GM21737 (cell line): ENCODE measurements at regions not wholly inside any gene's neighbourhood (a gene's known extent, or its start where the extent isn't known, plus 50 kb on each side); places are given as distances from the start of the nearest gene placed in this dataset.

ENCODE experiments used
- ATAC-seq: cut with Tn5 transposase; IDR thresholded peaks from one replicate; pipeline ENCODE4 v1.9.1; 2021; ENCODE audit warnings: mild to moderate bottlenecking, moderate library complexity; ENCODE audit not compliant: unreplicated experiment

GRCh38 chr12:58453306-58453705 lies 467.0 kb downstream of the LRIG3 start:
- no peak for ATAC-seq

GRCh38 chr12:58455136-58455535 lies 465.2 kb downstream of the LRIG3 start:
- no peak for ATAC-seq

- ATAC-seq: no peak
Measured at GRCh38 chr12:58458102-58458501, 462.2 kb downstream of the LRIG3 start.

GRCh38 chr12:58459191-58459590 lies 461.1 kb downstream of the LRIG3 start:
- ATAC-seq: no peak

- ATAC-seq: no peak
Measured at GRCh38 chr12:58463051-58463450, 457.3 kb downstream of the LRIG3 start.

GRCh38 chr12:58465418-58465817 lies 454.9 kb downstream of the LRIG3 start:
- no peak for ATAC-seq

- ATAC-seq: no peak
Measured at GRCh38 chr12:58470266-58471010, 449.9 kb downstream of the LRIG3 start.

GRCh38 chr12:58479401-58479800 lies 440.9 kb downstream of the LRIG3 start:
- ATAC-seq: no peak

- no peak for ATAC-seq
Measured at GRCh38 chr12:58481811-58482210, 438.5 kb downstream of the LRIG3 start.

- no peak for ATAC-seq
Measured at GRCh38 chr12:58487255-58487654, 433.0 kb downstream of the LRIG3 start.

- no peak for ATAC-seq
Measured at GRCh38 chr12:58487678-58488161, 432.6 kb downstream of the LRIG3 start.

GRCh38 chr12:58489394-58489793 lies 430.9 kb downstream of the LRIG3 start:
- ATAC-seq: no peak

- no peak for ATAC-seq
Measured at GRCh38 chr12:58491306-58491705, 429.0 kb downstream of the LRIG3 start.

- ATAC-seq: no peak
Measured at GRCh38 chr12:58496411-58497190, 423.7 kb downstream of the LRIG3 start.

GRCh38 chr12:58500399-58500798 lies 419.9 kb downstream of the LRIG3 start:
- no peak for ATAC-seq

- ATAC-seq: no peak
Measured at GRCh38 chr12:58502226-58502625, 418.1 kb downstream of the LRIG3 start.

GRCh38 chr12:58502841-58503240 lies 417.5 kb downstream of the LRIG3 start:
- ATAC-seq: no peak

- no peak for ATAC-seq
Measured at GRCh38 chr12:58503731-58504130, 416.6 kb downstream of the LRIG3 start.

GRCh38 chr12:58504143-58504938 lies 416.0 kb downstream of the LRIG3 start:
- ATAC-seq: no peak

GRCh38 chr12:58509116-58509885 lies 411.0 kb downstream of the LRIG3 start:
- no peak for ATAC-seq
